NCI-H524 (cell line): ENCODE measurements at regions not wholly inside any gene's neighbourhood (a gene's known extent, or its start where the extent isn't known, plus 50 kb on each side); places are given as distances from the start of the nearest gene placed in this dataset.

Source experiments
- DNase-seq, 2 experiments: peaks; one replicate each; lab custom pipeline; 2025; lab: John Stamatoyannopoulos, UW

- no peak for DNase-seq
These were observed 201.0 kb downstream of the SNX19 start for GRCh38 chr11:130715085-130715876.

GRCh38 chr11:130715877-130716220 is 200.4 kb downstream of the SNX19 start:
- DNase-seq: no peak

GRCh38 chr11:130718120-130718519 is 198.2 kb downstream of the SNX19 start:
- DNase-seq: no peak

GRCh38 chr11:130719220-130719915 is 196.9 kb downstream of the SNX19 start:
- DNase-seq: no peak

- DNase-seq: no peak
These were observed 195.9 kb downstream of the SNX19 start for GRCh38 chr11:130720232-130721022.

- no peak for DNase-seq
These were observed 195.1 kb downstream of the SNX19 start for GRCh38 chr11:130721023-130721681.

GRCh38 chr11:130721736-130722135 is 194.5 kb downstream of the SNX19 start:
- no peak for DNase-seq

GRCh38 chr11:130722401-130722800 is 193.9 kb downstream of the SNX19 start:
- DNase-seq: no peak

GRCh38 chr11:130725421-130726233 is 190.7 kb downstream of the SNX19 start:
- no peak for DNase-seq

- DNase-seq: no peak
These were observed 189.8 kb downstream of the SNX19 start for GRCh38 chr11:130726234-130727037.

- no peak for DNase-seq
These were observed 188.8 kb downstream of the SNX19 start for GRCh38 chr11:130727157-130728119.

GRCh38 chr11:130728185-130729180 is 187.8 kb downstream of the SNX19 start:
- DNase-seq: no peak

- no peak for DNase-seq
These were observed 187.1 kb downstream of the SNX19 start for GRCh38 chr11:130729193-130729592.

GRCh38 chr11:130729678-130730300 is 186.5 kb downstream of the SNX19 start:
- DNase-seq: no peak

GRCh38 chr11:130731401-130731800 is 184.9 kb downstream of the SNX19 start:
- DNase-seq: no peak

GRCh38 chr11:130732476-130732875 is 183.8 kb downstream of the SNX19 start:
- no peak for DNase-seq

- DNase-seq: no peak
These were observed 179.0 kb downstream of the SNX19 start for GRCh38 chr11:130737041-130737830.
